ENCODE measurements at regions not wholly inside any gene's neighbourhood (a gene's known extent, or its start where the extent isn't known, plus 50 kb on each side); places are given as distances from the start of the nearest gene placed in this dataset.

- no peak overlapping the region for H2AK5ac ChIP-seq (ENCODE audit: low read depth, low read length)
- H2AK9ac ChIP-seq (replicated peaks; ENCODE audit: low read depth, low read length, poor library complexity) = no peak overlapping the region
- intact Hi-C loops (cut with micrococcal nuclease) = no loop called here
- no peaks in the 10 kb centered on the region for H4K20me1 ChIP-seq (ENCODE audit: insufficient read depth, low read length)
- H2AFZ ChIP-seq (replicated peaks; ENCODE audit: low read length, poor library complexity) = no peak overlapping the region
- no peak overlapping the region for H3K9ac ChIP-seq (ENCODE audit: low read depth, low read length)
- H4K91ac ChIP-seq (ENCODE audit: insufficient read depth, low read depth, low read length) = no peak overlapping the region
- H4K5ac ChIP-seq (ENCODE audit: low read depth, low read length) = no peak overlapping the region
- H4K8ac ChIP-seq (ENCODE audit: low read depth in 2 of 2, low read length in 2 of 2) = no peak overlapping the region
- TF ChIP-seq POLR2A (IDR thresholded peaks at IDR 0.05; ENCODE audit: low read depth, low read length) (no peak), RFX5 (IDR thresholded peaks at IDR 0.05; ENCODE audit: low read depth, low read length) (no peak), MAZ (IDR thresholded peaks at IDR 0.05; ENCODE audit: borderline replicate concordance, low read depth, low read length) (no peak), CHD1 (IDR thresholded peaks at IDR 0.05; ENCODE audit: low read depth, low read length) (no peak), MAFK (IDR thresholded peaks at IDR 0.05; ENCODE audit: low read depth, low read length) (no peak), BHLHE40 (IDR thresholded peaks at IDR 0.05; ENCODE audit: low read depth, low read length) (no peak), MXI1 (IDR thresholded peaks at IDR 0.05; ENCODE audit: borderline replicate concordance, low read depth, low read length) (no peak), FOS (IDR thresholded peaks at IDR 0.05; ENCODE audit: low read depth, low read length) (no peak), RAD21 (IDR thresholded peaks at IDR 0.05; ENCODE audit: low read length) (no peak)
- no TSS peak for BruUV-seq (replicated peaks)
- no peak overlapping the region for H2BK20ac ChIP-seq (ENCODE audit: low read depth, low read length)
- in situ Hi-C loops (cut with MboI; ENCODE audit: low sequenced_read_pairs) = no loop called here
- H3K4me2 ChIP-seq (ENCODE audit: low read depth, low read length) = no peak overlapping the region
- ATAC-seq (ENCODE audit: low read depth) = no peak
- H3K9me3 ChIP-seq (ENCODE audit: control insufficient read depth, insufficient read depth, low read length) = peaks cover 16% of the 10 kb centered on the region
- no peak overlapping the region for H3K4ac ChIP-seq (ENCODE audit: low read depth, low read length)
- no CpG with 5 or more reads among the region's 8 CpGs for WGBS, 2 experiments (ENCODE audit: extremely low coverage in 2 of 2, insufficient read length in 1 of 2)
- no peaks in the 10 kb centered on the region for H3K9me1 ChIP-seq (ENCODE audit: insufficient read depth, low read length)
- no peaks in the 10 kb centered on the region for H3K79me1 ChIP-seq (ENCODE audit: low read depth in 1 of 2, low read length in 2 of 2)
- no peaks in the 10 kb centered on the region for H3K27me3 ChIP-seq (ENCODE audit: control insufficient read depth, insufficient read depth, low read length)
- H3K27ac ChIP-seq (ENCODE audit: insufficient read depth, low read length) = no peak overlapping the region
- no peak overlapping the region for H3K56ac ChIP-seq (ENCODE audit: extremely low read depth, insufficient read depth, low read length)
- no peak overlapping the region for H3K4me3 ChIP-seq (ENCODE audit: insufficient read depth, low read depth, low read length)
- no peak for DNase-seq
- H3K23ac ChIP-seq (ENCODE audit: low read depth, low read length) = no peak overlapping the region
- no peaks in the 10 kb centered on the region for H3K4me1 ChIP-seq (ENCODE audit: control insufficient read depth, insufficient read depth, low read length)
- no peak overlapping the region for H3K18ac ChIP-seq (ENCODE audit: low read depth, low read length)
- H3K36me3 ChIP-seq (ENCODE audit: control insufficient read depth, insufficient read depth, low read length) = no peaks in the 10 kb centered on the region
- H2BK120ac ChIP-seq (ENCODE audit: low read depth, low read length) = no peak overlapping the region
- H3K14ac ChIP-seq (replicated peaks; ENCODE audit: low read depth, low read length) = no peak overlapping the region
- POLR2A ChIA-PET (ENCODE audit: unreplicated experiment) = no interaction called here
- H2BK5ac ChIP-seq (ENCODE audit: low read depth, low read length, poor library complexity, severe bottlenecking) = no peak overlapping the region
- CTCF ChIA-PET = no interaction called here
- H2BK15ac ChIP-seq (ENCODE audit: low read depth, low read length) = no peak overlapping the region
- dilution Hi-C loops (cut with HindIII; ENCODE audit: low sequenced_read_pairs, unreplicated experiment) = no loop called here
These were observed 133.6 kb upstream of the C1orf174 start for GRCh38 chr1:4033713-4034112.
